PFSK-1 (cell line): ENCODE measurements at regions not wholly inside any gene's neighbourhood (a gene's known extent, or its start where the extent isn't known, plus 50 kb on each side); places are given as distances from the start of the nearest gene placed in this dataset.

Source experiments
- FOXP2 ChIP-seq: optimal IDR thresholded peaks from 2 replicates; pipeline ENCODE3; 2011; ENCODE audit warnings: borderline replicate concordance, control low read depth, inconsistent platforms; ENCODE audit not compliant: insufficient read depth; ENCODE audit errors: extremely low read length, extremely low read depth
- POLR2AphosphoS5 ChIP-seq: IDR thresholded peaks from 2 replicates; pipeline ENCODE4 v1.6.1; 2012; ENCODE audit warnings: low read depth, mild to moderate bottlenecking, control low read depth, low read length, moderate library complexity
- SIN3A ChIP-seq: IDR thresholded peaks from 2 replicates; pipeline ENCODE4 v1.6.1; 2012; ENCODE audit warnings: mild to moderate bottlenecking, low read length, moderate library complexity, borderline replicate concordance; ENCODE audit not compliant: insufficient read depth
- TAF1 ChIP-seq: IDR thresholded peaks from 2 replicates; pipeline ENCODE4 v1.6.1; 2012; ENCODE audit warnings: low read length, control low read depth, borderline replicate concordance; ENCODE audit not compliant: insufficient read depth
- TF ChIP-seq, protein P1 (sequence below), 2 experiments: IDR thresholded peaks; 2 replicates each; pipeline versions ENCODE4 v1.6.1 to v1.8.0; 2011 to 2012; ENCODE audit warnings: low read depth in 2 of 2, low read length in 2 of 2, control low read depth in 1 of 2, inconsistent platforms in 1 of 2, mild to moderate bottlenecking in 1 of 2, moderate library complexity in 1 of 2; ENCODE audit not compliant: insufficient read depth in 1 of 2

DNA sequence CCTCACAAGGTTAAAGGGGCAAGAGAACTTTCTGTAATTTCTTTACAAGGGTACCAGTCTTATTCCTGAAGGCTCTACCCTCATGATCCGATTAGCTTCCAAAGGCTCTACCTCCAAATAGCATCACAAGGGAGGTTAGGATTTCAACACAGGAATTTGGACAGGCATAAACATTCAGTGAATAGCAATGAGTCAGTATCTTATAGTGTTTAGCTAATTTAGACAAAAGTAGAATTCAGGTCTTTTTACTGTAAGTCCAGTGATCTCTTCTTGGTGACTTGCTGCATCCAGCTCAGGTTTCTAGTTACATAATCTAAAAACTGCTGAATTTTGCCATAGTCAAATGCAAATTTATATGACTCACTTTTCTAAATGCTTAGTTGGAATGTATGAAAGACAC, 1995.6 kb upstream of the RAG2 start:
- TF ChIP-seq TAF1 (no peak), FOXP2 (no peak), POLR2AphosphoS5 (no peak), SIN3A (no peak)
- TF ChIP-seq, protein P1, sequence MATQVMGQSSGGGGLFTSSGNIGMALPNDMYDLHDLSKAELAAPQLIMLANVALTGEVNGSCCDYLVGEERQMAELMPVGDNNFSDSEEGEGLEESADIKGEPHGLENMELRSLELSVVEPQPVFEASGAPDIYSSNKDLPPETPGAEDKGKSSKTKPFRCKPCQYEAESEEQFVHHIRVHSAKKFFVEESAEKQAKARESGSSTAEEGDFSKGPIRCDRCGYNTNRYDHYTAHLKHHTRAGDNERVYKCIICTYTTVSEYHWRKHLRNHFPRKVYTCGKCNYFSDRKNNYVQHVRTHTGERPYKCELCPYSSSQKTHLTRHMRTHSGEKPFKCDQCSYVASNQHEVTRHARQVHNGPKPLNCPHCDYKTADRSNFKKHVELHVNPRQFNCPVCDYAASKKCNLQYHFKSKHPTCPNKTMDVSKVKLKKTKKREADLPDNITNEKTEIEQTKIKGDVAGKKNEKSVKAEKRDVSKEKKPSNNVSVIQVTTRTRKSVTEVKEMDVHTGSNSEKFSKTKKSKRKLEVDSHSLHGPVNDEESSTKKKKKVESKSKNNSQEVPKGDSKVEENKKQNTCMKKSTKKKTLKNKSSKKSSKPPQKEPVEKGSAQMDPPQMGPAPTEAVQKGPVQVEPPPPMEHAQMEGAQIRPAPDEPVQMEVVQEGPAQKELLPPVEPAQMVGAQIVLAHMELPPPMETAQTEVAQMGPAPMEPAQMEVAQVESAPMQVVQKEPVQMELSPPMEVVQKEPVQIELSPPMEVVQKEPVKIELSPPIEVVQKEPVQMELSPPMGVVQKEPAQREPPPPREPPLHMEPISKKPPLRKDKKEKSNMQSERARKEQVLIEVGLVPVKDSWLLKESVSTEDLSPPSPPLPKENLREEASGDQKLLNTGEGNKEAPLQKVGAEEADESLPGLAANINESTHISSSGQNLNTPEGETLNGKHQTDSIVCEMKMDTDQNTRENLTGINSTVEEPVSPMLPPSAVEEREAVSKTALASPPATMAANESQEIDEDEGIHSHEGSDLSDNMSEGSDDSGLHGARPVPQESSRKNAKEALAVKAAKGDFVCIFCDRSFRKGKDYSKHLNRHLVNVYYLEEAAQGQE (IDR thresholded peaks at IDR 0.05; ENCODE audit: insufficient read depth in 1 of 2, low read depth in 2 of 2, low read length in 2 of 2): no peak

DNA sequence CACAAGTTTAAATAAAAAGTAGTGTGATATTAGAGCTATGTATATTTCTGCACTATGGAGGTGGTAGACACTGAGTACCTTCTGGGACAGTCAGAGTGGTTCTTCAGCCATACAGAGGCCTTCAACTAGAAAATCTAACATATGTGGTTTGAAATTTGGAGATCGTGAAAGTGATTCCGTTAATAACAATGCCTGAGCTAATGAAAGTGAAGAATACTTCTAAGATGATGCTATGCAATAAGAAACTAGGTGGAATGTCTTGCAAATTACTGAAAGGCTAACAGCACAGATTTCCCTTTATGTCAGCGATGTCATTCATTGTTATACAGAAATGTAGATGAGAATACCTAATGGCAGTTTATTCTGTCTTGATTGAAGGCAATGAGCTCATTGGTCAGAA, 1984.7 kb upstream of the RAG2 start:
- TF ChIP-seq, protein P1 (IDR thresholded peaks at IDR 0.05; ENCODE audit: insufficient read depth in 1 of 2, low read depth in 2 of 2, low read length in 2 of 2): no peak
- TF ChIP-seq SIN3A (no peak), TAF1 (no peak), FOXP2 (no peak), POLR2AphosphoS5 (no peak)

DNA sequence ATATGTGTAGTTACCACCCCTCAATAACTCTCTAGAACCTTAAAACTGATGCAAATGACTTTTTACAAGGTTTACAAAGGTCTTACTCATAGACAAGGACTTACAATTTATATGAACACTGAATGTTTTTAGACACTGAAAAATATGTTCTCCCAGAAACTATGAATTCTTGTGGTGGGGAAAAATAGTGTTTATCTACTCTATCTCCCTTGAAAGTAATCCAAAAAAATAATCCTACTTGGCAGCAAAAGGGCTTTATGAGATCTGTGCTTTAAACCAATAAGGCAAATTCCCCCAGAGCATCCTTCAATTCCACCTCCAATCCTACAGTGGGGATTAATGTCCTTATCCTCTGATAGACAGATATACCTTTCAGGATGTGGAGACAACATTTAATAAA, 1984.1 kb upstream of the RAG2 start:
- TF ChIP-seq TAF1: no peak

DNA sequence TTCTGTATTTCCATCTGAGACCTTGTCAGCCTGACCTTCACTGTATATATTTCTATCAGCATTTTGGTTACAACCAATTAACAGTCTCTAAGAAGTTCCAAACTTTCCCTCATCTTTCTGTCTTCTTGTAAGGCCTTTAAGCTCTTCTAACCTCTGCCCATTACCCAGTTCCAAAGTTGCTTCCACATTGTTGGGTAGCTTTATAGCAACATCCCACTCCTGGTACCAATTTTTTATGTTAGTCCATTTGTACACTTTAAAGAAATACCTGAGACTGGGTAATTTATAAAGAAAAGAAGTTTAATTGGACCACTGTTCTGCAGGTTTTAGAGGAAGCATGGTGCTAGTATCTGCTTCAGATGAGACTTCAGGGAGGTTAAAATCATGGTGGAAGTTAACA, 1979.7 kb upstream of the RAG2 start:
- TF ChIP-seq, protein P1 (IDR thresholded peaks at IDR 0.05; ENCODE audit: insufficient read depth in 1 of 2, low read depth in 2 of 2, low read length in 2 of 2): no peak
- no peak for TF ChIP-seq FOXP2
- no peak for TF ChIP-seq TAF1
- TF ChIP-seq POLR2AphosphoS5: no peak
- no peak for TF ChIP-seq SIN3A

DNA sequence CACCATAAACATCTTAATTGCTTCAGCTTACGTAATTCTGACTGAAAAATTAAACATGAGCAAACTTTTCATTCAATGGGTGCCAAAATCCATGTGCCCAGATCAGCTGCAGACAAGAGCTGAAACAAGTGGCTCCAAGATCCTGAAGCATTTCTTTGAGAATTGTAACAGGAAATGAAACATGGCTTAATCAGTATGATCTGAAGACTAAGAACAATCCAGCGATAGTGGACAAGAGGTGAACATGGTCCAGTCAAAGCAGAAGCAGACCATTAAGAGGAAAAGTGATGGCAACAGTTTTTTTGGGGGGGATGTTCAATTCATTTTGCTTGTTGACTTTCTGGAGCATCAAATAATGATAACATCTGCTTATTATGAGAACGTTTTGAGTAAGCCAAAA, 1964.5 kb upstream of the RAG2 start:
- TF ChIP-seq, protein P1 (IDR thresholded peaks at IDR 0.05; ENCODE audit: insufficient read depth in 1 of 2, low read depth in 2 of 2, low read length in 2 of 2): peak in 1 of 2 experiments; percentile 68; a peak in 2 of 4 replicates
- 0 out of 2 replicates have a peak, but pooled peaks have one; percentile 47 for TF ChIP-seq SIN3A
- TF ChIP-seq FOXP2: no peak
- TF ChIP-seq TAF1: no peak
- TF ChIP-seq POLR2AphosphoS5: 0 out of 2 replicates have a peak, but pooled peaks have one; percentile 34
